WTC11 (cell line): ENCODE measurements at regions not wholly inside any gene's neighbourhood (a gene's known extent, or its start where the extent isn't known, plus 50 kb on each side); places are given as distances from the start of the nearest gene placed in this dataset.

Experiments
- CTCF ChIP-seq: fragments of 200-600 bp; IDR thresholded peaks from 2 replicates; pipeline ENCODE4 v1.8.0; 2022; ENCODE audit warnings: antibody characterized with exemption
- E2F4 ChIP-seq: sonication (generic); formaldehyde crosslinking; IDR thresholded peaks from 2 replicates; pipeline ENCODE4 v1.8.1; 2022; ENCODE audit warnings: low read depth, mild to moderate bottlenecking, moderate library complexity, missing genetic modification reagents, borderline replicate concordance
- ELF4 ChIP-seq: sonication (generic); formaldehyde crosslinking; IDR thresholded peaks from 2 replicates; pipeline ENCODE4 v1.8.1; 2022; ENCODE audit warnings: low read depth, mild to moderate bottlenecking, moderate library complexity, missing genetic modification reagents
- ESRRA ChIP-seq: sonication (generic); formaldehyde crosslinking; IDR thresholded peaks from 2 replicates; pipeline ENCODE4 v1.8.1; 2022; ENCODE audit warnings: mild to moderate bottlenecking, missing genetic modification reagents, borderline replicate concordance
- NR1H2 ChIP-seq: sonication (generic); formaldehyde crosslinking; IDR thresholded peaks from 2 replicates; pipeline ENCODE4 v1.9.0; 2021; ENCODE audit warnings: mild to moderate bottlenecking, moderate library complexity, missing genetic modification reagents
- SMAD3 ChIP-seq: sonication (generic); formaldehyde crosslinking; IDR thresholded peaks from 2 replicates; pipeline ENCODE4 v1.8.0; 2022; ENCODE audit warnings: missing genetic modification reagents, mild to moderate bottlenecking, borderline replicate concordance
- TEAD1 ChIP-seq: sonication (generic); formaldehyde crosslinking; IDR thresholded peaks from 2 replicates; pipeline ENCODE4 v1.8.0; 2022; ENCODE audit warnings: mild to moderate bottlenecking, missing genetic modification reagents

- TF ChIP-seq ELF4 (CRISPR knock-in tag) (no peak), NR1H2 (no peak), SMAD3 (no peak), CTCF (no peak), E2F4 (CRISPR knock-in tag) (no peak), ESRRA (no peak), TEAD1 (CRISPR knock-in tag) (no peak)
Observed at GRCh38 chr14:65972891-65973290, 513.3 kb upstream of the CCDC196 start.
